HG03108 (cell line): ENCODE measurements at regions not wholly inside any gene's neighbourhood (a gene's known extent, or its start where the extent isn't known, plus 50 kb on each side); places are given as distances from the start of the nearest gene placed in this dataset.

Source experiments
- ATAC-seq: cut with Tn5 transposase; IDR thresholded peaks from one replicate; pipeline ENCODE4 v1.9.1; 2021; ENCODE audit warnings: moderate library complexity; ENCODE audit not compliant: unreplicated experiment

DNA sequence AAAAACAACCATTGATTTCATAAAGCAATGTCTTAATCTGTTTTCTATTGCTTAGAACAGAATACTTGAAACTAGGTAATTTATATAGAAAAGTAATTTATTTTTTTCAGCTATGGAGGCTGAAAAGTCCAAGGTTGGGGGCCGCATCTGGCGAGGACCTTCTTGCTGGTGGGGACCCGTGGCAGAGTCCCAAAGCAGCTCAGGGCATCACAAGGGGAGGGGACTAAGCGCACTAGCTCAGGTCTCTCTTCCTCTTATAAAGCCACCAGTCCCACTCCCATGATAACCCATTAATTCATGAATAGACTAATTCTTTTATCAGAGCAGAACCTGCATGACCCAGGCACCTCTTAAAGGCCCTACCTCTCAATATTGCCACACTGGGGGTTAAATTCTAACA, 87.2 kb upstream of the KLF13 start:
- ATAC-seq = no peak

DNA sequence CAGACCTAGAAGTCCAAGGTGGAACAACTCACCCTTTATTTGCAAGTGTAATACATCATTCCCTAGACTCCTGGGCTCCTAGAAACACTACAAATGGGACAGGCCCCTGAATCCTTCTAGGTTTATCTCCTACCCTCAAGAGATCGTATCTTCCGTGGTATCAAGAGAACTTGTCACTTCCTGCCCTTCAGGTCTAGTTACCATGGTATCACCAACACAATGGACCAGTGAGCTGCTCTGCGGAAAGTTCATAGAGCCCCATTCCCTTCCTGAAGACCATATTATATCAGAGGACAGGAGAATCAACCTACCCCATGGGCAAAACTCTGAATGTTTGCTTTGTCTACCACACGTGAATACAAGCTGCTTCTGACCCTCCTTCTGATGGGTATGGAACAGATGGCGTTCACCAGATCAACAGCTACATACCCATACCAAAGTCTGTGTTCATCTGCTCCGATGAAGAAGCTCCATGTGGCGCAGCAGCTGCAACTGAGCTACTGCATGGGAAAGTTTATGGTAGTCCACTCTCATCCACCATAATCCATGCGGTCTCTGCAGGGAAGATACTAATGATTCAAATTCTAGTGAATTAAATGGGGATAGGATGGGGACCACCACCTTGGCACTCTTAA, 84.6 kb upstream of the KLF13 start:
- no peak for ATAC-seq

- no peak for ATAC-seq
Observed at GRCh38 chr15:31243895-31244294, 82.7 kb upstream of the KLF13 start.

- no peak for ATAC-seq
Observed at GRCh38 chr15:31245135-31245689, 81.4 kb upstream of the KLF13 start.

- ATAC-seq = no peak
Observed at GRCh38 chr15:31245756-31246155, 80.9 kb upstream of the KLF13 start.

DNA sequence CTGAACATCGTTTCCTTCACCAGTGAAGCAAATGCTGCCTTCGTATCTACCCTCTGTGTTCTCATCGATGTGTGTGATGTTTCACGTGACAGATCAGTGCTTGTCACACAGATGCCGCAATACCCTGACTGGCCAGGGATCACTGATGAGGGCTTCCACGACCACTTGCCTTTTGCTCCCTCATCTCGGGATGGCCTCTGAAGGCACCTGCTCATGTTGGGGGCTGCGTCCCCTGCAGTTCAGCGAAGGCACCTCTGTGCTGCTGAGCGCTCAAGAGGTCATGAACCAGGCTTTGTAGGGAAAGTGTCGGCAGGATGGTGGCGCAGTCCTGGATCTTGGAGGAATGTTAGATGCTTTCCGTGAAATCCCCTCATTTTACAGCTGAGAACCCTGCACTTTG, 79.2 kb upstream of the KLF13 start:
- no peak for ATAC-seq

GRCh38 chr15:31248263-31248662, 78.4 kb upstream of the KLF13 start:
- ATAC-seq = no peak

DNA sequence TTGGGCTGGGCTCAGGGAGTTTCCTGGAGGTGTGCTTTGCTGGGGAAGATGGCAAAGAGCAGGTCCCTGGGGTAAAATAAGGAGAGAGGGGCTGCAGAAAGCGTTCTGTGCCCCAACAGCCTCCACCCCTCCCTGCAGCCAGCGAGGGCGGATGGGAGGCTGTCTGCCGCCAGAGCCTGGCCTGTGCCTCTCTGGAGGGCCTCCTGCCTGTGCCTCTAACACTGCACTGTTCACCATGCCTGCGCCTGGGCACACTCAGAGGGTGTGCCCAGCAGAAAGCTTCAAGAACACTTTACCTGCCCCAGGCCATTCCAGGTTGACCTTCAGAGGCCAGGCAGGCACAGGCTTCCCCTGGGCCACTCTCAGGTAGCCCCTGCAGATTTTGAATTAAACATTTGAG, 77.7 kb upstream of the KLF13 start:
- no peak for ATAC-seq

GRCh38 chr15:31250033-31250432, 76.6 kb upstream of the KLF13 start:
- no peak for ATAC-seq

DNA sequence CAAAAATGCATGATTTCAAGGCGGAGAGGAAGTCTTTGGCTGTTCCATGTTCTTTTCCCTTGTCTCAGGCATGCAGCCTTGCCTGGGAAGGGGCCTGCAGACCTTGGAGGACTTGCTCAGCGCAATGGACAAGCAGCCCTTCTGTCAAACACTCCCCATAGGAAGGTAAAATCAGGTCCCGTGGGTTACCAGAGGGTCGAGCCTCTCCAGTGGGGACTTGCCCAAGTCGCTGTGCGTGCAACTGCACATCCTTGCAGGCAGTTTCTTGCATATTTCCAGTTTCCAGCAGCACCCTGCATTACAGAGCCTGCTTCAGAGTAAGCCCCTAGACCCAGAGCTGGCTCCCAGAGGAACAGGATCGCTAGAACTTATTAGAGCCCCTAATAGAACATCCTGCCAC, 75.5 kb upstream of the KLF13 start:
- no peak for ATAC-seq

DNA sequence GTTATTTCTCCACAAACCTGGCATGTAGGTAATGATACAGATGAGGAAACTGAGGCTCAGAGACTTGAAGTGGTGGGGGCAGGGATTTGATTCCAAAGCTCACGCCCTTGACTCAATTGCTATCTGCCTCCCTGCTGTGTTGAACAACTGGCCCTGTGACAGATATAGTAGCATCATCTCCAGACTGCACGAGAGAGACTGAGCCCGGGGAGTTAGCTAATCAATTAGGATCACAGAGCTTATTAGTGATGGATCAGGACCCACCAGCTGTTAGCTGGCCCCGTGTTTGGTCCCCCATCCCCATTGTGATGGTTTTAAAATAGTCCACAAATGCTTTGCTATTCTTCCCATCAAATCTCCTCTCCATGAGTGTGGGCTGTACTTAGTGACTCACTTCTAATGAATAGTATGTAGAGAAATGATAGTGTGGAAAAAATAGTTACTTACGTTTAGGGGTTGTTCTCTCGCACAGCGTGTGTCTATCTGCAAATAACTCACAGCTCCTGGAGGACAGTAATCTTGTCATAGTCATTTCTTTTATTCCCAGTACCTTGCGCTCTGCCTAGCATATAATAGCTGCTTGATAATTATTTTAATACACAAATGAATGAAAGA, 74.4 kb upstream of the KLF13 start:
- ATAC-seq = no peak

DNA sequence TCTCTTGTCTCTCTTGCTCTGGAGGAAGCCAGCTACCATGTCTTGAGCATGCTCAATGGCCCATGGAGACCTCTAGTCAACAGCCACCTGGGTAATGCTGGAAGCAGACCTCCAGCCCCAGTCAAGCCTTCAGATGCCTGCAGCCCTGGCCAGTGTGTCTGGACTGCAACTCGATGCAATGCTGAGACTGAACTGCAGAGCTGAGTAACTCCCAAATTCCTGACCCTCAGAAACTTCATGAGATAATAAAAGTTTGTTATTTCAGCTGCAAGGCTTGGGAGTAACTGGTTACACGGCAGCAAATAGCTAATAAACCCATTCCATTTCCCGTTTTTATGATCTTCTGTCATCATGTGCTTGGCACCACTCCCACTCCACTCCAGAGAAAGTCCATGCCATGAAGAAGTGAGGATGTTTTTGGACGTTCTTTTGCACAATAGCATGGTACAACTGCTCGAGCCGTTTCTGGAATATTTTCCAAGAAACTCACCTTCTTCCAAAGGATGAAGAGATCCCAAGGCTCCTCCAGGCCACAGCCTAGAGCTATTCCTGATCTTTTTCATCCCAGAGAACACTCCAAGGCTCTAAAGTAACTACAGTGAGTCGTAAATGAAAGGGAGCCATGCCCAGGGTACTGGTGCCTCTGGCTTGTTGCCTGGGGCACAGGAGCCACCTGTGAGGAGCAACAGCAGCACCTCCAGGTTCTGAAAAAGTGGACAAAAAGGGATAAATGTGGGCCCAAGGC, 72.0 kb upstream of the KLF13 start:
- ATAC-seq = no peak

- no peak for ATAC-seq
Observed at GRCh38 chr15:31255176-31255510, 71.5 kb upstream of the KLF13 start.

- peak; percentile 50 for ATAC-seq
Observed at GRCh38 chr15:31255732-31256377, 70.8 kb upstream of the KLF13 start.

- ATAC-seq = no peak
Observed at GRCh38 chr15:31256378-31257265, 70.0 kb upstream of the KLF13 start.

DNA sequence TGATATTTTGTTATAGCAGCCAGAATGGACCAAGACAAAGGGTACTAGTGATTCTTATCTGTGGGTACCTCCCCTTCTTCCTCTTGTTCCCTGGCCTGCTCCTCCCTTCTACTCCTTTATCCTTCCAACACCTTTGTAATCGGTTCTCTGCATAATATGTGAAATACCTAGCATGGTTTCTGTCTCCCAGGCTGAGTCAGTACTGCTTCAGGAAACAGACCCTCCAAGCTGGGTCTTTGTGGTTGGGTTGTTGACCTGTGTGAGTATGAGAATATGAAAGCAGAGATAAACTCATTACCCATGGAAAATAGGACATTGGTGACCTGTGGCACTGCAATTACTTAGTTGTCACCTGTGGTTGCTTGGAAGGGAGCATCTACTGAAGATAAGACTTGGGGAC, 69.3 kb upstream of the KLF13 start:
- ATAC-seq = no peak

DNA sequence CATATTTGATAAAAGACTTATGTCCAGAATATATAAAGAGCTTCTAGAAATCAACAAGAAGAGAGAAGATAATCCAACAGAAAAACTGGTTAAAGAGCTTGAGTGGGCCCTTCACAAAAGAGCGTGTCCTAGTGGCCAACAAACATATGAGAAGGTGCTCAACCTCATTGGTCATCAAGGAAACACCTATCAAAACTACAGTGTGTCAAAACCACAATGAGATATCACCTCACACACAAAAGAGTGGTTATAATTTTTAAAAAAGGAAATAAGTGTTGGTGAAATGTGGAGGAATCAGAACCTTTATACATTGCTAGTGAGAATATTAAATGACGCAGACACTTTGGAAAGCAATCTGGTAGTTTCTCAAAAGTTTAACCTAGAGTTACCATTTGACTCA, 68.4 kb upstream of the KLF13 start:
- no peak for ATAC-seq

- no peak for ATAC-seq
Observed at GRCh38 chr15:31259562-31260252, 66.9 kb upstream of the KLF13 start.

- no peak for ATAC-seq
Observed at GRCh38 chr15:31260646-31261265, 65.9 kb upstream of the KLF13 start.
